ENCODE measurements at regions not wholly inside any gene's neighbourhood (a gene's known extent, or its start where the extent isn't known, plus 50 kb on each side); places are given as distances from the start of the nearest gene placed in this dataset.

- TF ChIP-seq, protein P1, sequence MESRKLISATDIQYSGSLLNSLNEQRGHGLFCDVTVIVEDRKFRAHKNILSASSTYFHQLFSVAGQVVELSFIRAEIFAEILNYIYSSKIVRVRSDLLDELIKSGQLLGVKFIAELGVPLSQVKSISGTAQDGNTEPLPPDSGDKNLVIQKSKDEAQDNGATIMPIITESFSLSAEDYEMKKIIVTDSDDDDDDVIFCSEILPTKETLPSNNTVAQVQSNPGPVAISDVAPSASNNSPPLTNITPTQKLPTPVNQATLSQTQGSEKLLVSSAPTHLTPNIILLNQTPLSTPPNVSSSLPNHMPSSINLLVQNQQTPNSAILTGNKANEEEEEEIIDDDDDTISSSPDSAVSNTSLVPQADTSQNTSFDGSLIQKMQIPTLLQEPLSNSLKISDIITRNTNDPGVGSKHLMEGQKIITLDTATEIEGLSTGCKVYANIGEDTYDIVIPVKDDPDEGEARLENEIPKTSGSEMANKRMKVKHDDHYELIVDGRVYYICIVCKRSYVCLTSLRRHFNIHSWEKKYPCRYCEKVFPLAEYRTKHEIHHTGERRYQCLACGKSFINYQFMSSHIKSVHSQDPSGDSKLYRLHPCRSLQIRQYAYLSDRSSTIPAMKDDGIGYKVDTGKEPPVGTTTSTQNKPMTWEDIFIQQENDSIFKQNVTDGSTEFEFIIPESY (IDR thresholded peaks at IDR 0.05; ENCODE audit: extremely low read depth, insufficient replicate concordance, low read length) = no peak
- no peak for TF ChIP-seq FOSL1 (IDR thresholded peaks at IDR 0.05; ENCODE audit: low read depth)
These were observed 92.1 kb upstream of the IMMP2L start (continued) for GRCh38 chr7:111654343-111654742.

GRCh38 chr7:111653846-111654245 is 91.6 kb upstream of the IMMP2L start:
- Histone ChIP-seq H3K9ac (ENCODE audit: low read length) (no peak overlapping the region), H3K9me2 (ENCODE audit: insufficient read depth) (no peaks in the 10 kb centered on the region), H4K20me1 (ENCODE audit: insufficient read depth) (no peaks in the 10 kb centered on the region), H3K4me1 (ENCODE audit: control insufficient read depth in 1 of 2, insufficient read depth in 2 of 2, low read length in 2 of 2) (no peaks in the 10 kb centered on the region), H2AFZ (ENCODE audit: low read depth, low read length, poor library complexity, severe bottlenecking) (no peak overlapping the region), H3K36me3 (ENCODE audit: control insufficient read depth in 1 of 2, insufficient read depth in 2 of 2, low read length in 2 of 2) (no peaks in the 10 kb centered on the region), H3K27me3 (ENCODE audit: insufficient read depth, low read length) (no peaks in the 10 kb centered on the region), H3K4me3 (replicated peaks in 1 of 2; ENCODE audit: low read depth in 1 of 2, low read length in 2 of 2) (no peak overlapping the region), H3K79me2 (ENCODE audit: insufficient read depth, low read length) (no peaks in the 10 kb centered on the region), H3K9me3 (ENCODE audit: control insufficient read depth in 1 of 2, insufficient read depth in 1 of 2, low read depth in 1 of 2, low read length in 2 of 2) (no peaks in the 10 kb centered on the region), H3K27ac (ENCODE audit: low read depth, low read length) (no peak overlapping the region), H3K4me2 (ENCODE audit: low read length) (no peak overlapping the region)
- intact Hi-C loops (cut with micrococcal nuclease) = no loop called here
- no TSS peak for BruUV-seq (replicated peaks)
- ChIA-PET CTCF (no interaction called here), POLR2A (no interaction called here), RAD21 (ENCODE audit: low non-redundant PET in 1 of 2, low total read pairs in 2 of 2, uncharacterized antibody in 2 of 2, unreplicated experiment in 2 of 2) (no interaction called here)
- DNase-seq (ENCODE audit: low read depth, low spot score) (no peak), ATAC-seq (no peak)
- TF ChIP-seq SIN3A (IDR thresholded peaks at IDR 0.05; ENCODE audit: low read depth) (no peak), REST (IDR thresholded peaks at IDR 0.05; ENCODE audit: low read depth) (no peak), RAD21 (IDR thresholded peaks at IDR 0.05; ENCODE audit: low read depth) (no peak)
